Liver (tissue), 3 donors: ENCODE measurements at regions not wholly inside any gene's neighbourhood (a gene's known extent, or its start where the extent isn't known, plus 50 kb on each side); places are given as distances from the start of the nearest gene placed in this dataset.

ENCODE experiments used
- EGR1 ChIP-seq, 2 donors: IDR thresholded peaks; 2 replicates each; pipeline ENCODE4 v1.6.1; 2016 to 2018; ENCODE audit warnings: antibody characterized with exemption in 2 of 2, low read depth in 2 of 2
- FOXA2 ChIP-seq: IDR thresholded peaks from 2 replicates; pipeline ENCODE4 v1.6.1; 2016; ENCODE audit warnings: antibody characterized with exemption
- RAD21 ChIP-seq, 2 donors: IDR thresholded peaks; 2 replicates each; pipeline ENCODE4 v1.6.1; 2016; ENCODE audit warnings: antibody characterized with exemption in 2 of 2, mild to moderate bottlenecking in 2 of 2
- SP1 ChIP-seq: IDR thresholded peaks from 2 replicates; pipeline ENCODE4 v1.6.1; 2018; ENCODE audit warnings: antibody characterized with exemption, mild to moderate bottlenecking
- TAF1 ChIP-seq: conservative IDR thresholded peaks from 2 replicates; pipeline ENCODE4 v1.6.1; 2016; ENCODE audit warnings: antibody characterized with exemption, mild to moderate bottlenecking
- YY1 ChIP-seq: IDR thresholded peaks from 2 replicates; pipeline ENCODE4 v1.6.1; 2016; ENCODE audit warnings: antibody characterized with exemption, mild to moderate bottlenecking
- TF ChIP-seq, protein P1 (sequence below): fragments of 150-350 bp; IDR thresholded peaks from 2 replicates; pipeline ENCODE4 v1.5.1; 2017; ENCODE audit warnings: improper control_type of control experiment, low read depth, low read length; ENCODE audit not compliant: missing input control
- TF ChIP-seq, protein P2 (sequence below): IDR thresholded peaks from 2 replicates; pipeline ENCODE4 v1.6.1; 2016; ENCODE audit warnings: antibody characterized with exemption, mild to moderate bottlenecking
- TF ChIP-seq, protein P3 (sequence below): IDR thresholded peaks from 2 replicates; pipeline ENCODE4 v1.6.1; 2016; ENCODE audit warnings: antibody characterized with exemption
- TF ChIP-seq, protein P4 (sequence below): IDR thresholded peaks from 2 replicates; pipeline ENCODE4 v1.6.1; 2016; ENCODE audit warnings: antibody characterized with exemption
- donor health status: healthy.
- donor health status: healthy.

DNA sequence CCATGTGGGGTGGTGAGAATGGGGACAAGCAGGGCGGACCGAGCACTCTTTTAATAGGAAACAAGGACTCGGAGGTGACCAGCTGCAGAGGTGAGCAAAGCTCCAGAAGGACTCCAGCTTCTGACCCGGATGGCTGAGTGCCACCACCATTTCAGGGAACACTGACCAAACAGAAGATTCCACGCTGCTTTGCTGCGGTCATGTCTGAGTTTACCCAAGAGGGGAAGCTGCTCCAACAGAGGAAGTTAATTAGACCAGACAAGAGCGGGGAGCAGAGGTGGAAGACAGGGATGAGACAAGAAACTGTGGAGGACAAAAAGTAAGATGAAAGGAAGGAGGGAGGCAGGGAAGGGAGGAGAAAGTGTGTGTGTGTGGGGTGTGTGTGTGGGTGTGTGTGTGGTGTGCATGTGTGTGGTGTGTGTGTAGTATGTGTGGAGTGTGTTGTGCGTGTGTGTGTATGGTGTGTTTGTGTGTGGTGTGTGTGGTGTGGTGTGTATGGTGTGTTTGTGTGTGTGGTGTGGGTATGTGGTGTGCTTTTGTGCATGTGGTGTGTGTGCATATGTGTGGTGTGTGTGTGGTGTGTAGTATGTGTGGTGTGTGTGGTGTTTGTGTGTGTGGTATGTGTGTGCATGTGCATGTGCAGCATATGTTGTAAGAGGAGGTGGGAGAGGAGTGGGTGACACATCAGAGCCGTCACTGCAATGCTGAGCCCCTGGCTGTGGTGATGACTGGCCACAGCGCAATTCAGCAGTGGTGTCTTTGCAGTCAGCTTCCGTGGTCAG lies 82.2 kb upstream of the AKIP1 start:
- TF ChIP-seq, protein P1, sequence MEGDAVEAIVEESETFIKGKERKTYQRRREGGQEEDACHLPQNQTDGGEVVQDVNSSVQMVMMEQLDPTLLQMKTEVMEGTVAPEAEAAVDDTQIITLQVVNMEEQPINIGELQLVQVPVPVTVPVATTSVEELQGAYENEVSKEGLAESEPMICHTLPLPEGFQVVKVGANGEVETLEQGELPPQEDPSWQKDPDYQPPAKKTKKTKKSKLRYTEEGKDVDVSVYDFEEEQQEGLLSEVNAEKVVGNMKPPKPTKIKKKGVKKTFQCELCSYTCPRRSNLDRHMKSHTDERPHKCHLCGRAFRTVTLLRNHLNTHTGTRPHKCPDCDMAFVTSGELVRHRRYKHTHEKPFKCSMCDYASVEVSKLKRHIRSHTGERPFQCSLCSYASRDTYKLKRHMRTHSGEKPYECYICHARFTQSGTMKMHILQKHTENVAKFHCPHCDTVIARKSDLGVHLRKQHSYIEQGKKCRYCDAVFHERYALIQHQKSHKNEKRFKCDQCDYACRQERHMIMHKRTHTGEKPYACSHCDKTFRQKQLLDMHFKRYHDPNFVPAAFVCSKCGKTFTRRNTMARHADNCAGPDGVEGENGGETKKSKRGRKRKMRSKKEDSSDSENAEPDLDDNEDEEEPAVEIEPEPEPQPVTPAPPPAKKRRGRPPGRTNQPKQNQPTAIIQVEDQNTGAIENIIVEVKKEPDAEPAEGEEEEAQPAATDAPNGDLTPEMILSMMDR: no peak
- TF ChIP-seq, protein P2, sequence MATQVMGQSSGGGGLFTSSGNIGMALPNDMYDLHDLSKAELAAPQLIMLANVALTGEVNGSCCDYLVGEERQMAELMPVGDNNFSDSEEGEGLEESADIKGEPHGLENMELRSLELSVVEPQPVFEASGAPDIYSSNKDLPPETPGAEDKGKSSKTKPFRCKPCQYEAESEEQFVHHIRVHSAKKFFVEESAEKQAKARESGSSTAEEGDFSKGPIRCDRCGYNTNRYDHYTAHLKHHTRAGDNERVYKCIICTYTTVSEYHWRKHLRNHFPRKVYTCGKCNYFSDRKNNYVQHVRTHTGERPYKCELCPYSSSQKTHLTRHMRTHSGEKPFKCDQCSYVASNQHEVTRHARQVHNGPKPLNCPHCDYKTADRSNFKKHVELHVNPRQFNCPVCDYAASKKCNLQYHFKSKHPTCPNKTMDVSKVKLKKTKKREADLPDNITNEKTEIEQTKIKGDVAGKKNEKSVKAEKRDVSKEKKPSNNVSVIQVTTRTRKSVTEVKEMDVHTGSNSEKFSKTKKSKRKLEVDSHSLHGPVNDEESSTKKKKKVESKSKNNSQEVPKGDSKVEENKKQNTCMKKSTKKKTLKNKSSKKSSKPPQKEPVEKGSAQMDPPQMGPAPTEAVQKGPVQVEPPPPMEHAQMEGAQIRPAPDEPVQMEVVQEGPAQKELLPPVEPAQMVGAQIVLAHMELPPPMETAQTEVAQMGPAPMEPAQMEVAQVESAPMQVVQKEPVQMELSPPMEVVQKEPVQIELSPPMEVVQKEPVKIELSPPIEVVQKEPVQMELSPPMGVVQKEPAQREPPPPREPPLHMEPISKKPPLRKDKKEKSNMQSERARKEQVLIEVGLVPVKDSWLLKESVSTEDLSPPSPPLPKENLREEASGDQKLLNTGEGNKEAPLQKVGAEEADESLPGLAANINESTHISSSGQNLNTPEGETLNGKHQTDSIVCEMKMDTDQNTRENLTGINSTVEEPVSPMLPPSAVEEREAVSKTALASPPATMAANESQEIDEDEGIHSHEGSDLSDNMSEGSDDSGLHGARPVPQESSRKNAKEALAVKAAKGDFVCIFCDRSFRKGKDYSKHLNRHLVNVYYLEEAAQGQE: no peak
- TF ChIP-seq TAF1 (no peak), SP1 (no peak), RAD21 (IDR thresholded peaks at IDR 0.05) (no peak), EGR1 (IDR thresholded peaks at IDR 0.05; ENCODE audit: low read depth in 2 of 2) (no peak), YY1 (no peak), FOXA2 (no peak)
- TF ChIP-seq, protein P3, sequence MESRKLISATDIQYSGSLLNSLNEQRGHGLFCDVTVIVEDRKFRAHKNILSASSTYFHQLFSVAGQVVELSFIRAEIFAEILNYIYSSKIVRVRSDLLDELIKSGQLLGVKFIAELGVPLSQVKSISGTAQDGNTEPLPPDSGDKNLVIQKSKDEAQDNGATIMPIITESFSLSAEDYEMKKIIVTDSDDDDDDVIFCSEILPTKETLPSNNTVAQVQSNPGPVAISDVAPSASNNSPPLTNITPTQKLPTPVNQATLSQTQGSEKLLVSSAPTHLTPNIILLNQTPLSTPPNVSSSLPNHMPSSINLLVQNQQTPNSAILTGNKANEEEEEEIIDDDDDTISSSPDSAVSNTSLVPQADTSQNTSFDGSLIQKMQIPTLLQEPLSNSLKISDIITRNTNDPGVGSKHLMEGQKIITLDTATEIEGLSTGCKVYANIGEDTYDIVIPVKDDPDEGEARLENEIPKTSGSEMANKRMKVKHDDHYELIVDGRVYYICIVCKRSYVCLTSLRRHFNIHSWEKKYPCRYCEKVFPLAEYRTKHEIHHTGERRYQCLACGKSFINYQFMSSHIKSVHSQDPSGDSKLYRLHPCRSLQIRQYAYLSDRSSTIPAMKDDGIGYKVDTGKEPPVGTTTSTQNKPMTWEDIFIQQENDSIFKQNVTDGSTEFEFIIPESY: no peak
- TF ChIP-seq, protein P4, sequence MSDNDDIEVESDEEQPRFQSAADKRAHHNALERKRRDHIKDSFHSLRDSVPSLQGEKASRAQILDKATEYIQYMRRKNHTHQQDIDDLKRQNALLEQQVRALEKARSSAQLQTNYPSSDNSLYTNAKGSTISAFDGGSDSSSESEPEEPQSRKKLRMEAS: no peak
